Activated naive CD8-positive, alpha-beta T cell treated with anti-CD3 and anti-CD28 coated beads, Interleukin-2, amount 10 ng/mL, durations not matched to agents 7 days and 5 days (primary cell): ENCODE measurements at regions not wholly inside any gene's neighbourhood (a gene's known extent, or its start where the extent isn't known, plus 50 kb on each side); places are given as distances from the start of the nearest gene placed in this dataset.

Experiments used
- ATAC-seq: fragments of 150-1000 bp; cut with Tn5 transposase; one replicate; pipeline ENCODE4 v1.10.0; 2021; ENCODE audit warnings: low read depth, moderate library complexity
- POLR2A ChIA-PET: fragments of 350-600 bp; sonication (Branson Sonifier 250); formaldehyde crosslinking; loops from one replicate; lab custom pipeline; 2021; ENCODE audit warnings: antibody characterized with exemption; lab: Charles Lee
- DNase-seq: peaks from one replicate; pipeline ENCODE4 v3.0.0; 2021
- H3K27ac Mint-ChIP-seq: one replicate; pipeline ENCODE4 v1.8.0; 2022; ENCODE audit warnings: mild to moderate bottlenecking, mixed read lengths
- H3K27me3 Mint-ChIP-seq: one replicate; pipeline ENCODE4 v1.8.0; 2022; ENCODE audit warnings: mild to moderate bottlenecking, moderate library complexity, mixed read lengths
- H3K36me3 Mint-ChIP-seq: one replicate; pipeline ENCODE4 v1.8.0; 2021; ENCODE audit warnings: mild to moderate bottlenecking, mixed read lengths
- H3K4me1 Mint-ChIP-seq: one replicate; pipeline ENCODE4 v1.8.0; 2021; ENCODE audit warnings: mixed read lengths
- H3K4me3 Mint-ChIP-seq: one replicate; pipeline ENCODE4 v1.8.0; 2022; ENCODE audit warnings: mild to moderate bottlenecking, moderate library complexity, mixed read lengths
- H3K9me3 Mint-ChIP-seq: one replicate; pipeline ENCODE4 v1.8.0; 2021; ENCODE audit warnings: mixed read lengths

DNA sequence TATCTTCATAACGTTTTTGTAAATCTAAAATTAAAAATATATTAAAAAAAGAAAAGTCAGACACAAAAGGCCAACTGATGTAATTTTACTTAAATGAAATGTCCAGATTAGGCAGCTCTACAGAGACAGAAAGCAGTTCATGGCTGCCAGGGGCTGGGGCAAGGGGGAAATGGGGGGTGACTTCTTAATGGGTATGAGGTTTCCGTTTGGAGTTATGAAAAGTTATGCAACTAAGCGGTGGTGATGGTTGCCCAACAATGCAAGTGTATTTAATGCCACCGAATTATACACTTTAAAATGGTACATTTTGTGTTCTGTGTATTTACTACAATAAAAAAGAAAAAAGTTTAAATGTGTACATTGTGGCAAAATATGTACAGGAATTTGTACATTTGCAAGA lies 70.2 kb upstream of the TEX51 start:
- POLR2A ChIA-PET = no interaction called here
- Mint-ChIP-seq H3K36me3 (no peaks in the 10 kb centered on the region), H3K27me3 (peaks cover 4% of the 10 kb centered on the region), H3K4me1 (no peaks in the 10 kb centered on the region), H3K27ac (no peak overlapping the region), H3K9me3 (no peaks in the 10 kb centered on the region), H3K4me3 (no peak overlapping the region)
- DNase-seq (no peak), ATAC-seq (no peak)

DNA sequence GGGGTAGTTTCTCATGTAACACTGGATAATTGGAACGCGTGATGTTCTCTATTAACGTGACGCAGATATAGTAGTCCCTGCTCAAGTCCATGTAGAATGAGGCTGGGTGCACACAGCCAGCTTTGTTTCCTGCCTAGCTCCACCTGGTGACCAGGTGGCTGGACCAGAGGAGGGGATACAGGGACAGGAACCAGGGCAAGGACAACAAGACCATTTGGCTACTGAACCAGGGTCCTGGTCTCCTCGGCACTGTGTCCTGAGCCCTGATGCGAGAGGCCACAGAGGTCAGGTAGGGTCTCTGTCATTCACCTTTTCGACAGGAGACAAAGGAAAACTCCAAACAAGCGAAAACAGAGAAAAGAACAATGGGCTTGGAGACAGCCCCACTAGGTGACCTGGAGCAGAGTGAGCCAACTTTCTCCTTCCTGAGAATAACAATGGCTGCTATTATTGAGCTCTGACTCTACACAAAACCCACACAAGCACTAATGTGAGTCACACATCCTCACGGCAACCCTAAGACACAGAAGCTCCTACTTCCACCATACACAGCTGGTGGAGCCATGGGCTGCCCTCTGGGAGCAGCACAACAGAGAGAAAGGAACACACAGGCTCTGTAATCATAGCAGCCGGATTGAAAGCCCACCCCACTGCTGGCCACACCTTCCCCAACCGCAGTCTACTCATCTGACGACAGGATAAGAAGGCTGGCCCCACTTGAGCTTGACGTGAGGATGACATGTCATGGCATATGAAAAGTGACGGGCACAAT lies 67.3 kb upstream of the TEX51 start:
- POLR2A ChIA-PET = no interaction called here
- Mint-ChIP-seq H3K9me3 (no peaks in the 10 kb centered on the region), H3K27me3 (peaks cover 4% of the 10 kb centered on the region), H3K27ac (no peak overlapping the region), H3K4me1 (no peaks in the 10 kb centered on the region), H3K36me3 (no peaks in the 10 kb centered on the region), H3K4me3 (no peak overlapping the region)
- DNase-seq = no peak
- no peak for ATAC-seq

DNA sequence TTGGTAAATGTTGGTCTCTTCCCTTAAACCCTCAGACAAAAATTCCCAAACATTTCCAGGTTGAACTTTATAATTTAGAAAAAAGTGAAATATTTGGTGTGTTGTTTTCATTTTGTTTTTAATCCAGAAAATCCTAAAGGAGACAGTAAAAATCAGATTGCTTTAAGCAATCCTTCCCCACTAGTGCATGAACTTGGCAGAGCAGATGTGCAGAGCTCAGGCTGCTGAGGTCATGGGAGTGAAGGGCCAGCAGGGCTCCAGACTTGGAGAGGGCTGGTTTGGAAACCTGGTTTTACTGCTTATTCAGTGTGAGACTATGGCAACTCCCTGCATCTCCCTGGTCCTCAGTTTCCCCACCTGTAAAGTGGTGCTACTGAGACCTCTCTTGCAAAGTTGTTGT lies 66.7 kb upstream of the TEX51 start:
- ATAC-seq (no peak), DNase-seq (no peak)
- H3K9me3 Mint-ChIP-seq = no peaks in the 10 kb centered on the region
- H3K36me3 Mint-ChIP-seq = no peaks in the 10 kb centered on the region
- H3K27me3 Mint-ChIP-seq = peaks cover 1% of the 10 kb centered on the region
- H3K4me1 Mint-ChIP-seq = no peaks in the 10 kb centered on the region
- no peak overlapping the region for H3K27ac Mint-ChIP-seq
- POLR2A ChIA-PET = no interaction called here
- no peak overlapping the region for H3K4me3 Mint-ChIP-seq

DNA sequence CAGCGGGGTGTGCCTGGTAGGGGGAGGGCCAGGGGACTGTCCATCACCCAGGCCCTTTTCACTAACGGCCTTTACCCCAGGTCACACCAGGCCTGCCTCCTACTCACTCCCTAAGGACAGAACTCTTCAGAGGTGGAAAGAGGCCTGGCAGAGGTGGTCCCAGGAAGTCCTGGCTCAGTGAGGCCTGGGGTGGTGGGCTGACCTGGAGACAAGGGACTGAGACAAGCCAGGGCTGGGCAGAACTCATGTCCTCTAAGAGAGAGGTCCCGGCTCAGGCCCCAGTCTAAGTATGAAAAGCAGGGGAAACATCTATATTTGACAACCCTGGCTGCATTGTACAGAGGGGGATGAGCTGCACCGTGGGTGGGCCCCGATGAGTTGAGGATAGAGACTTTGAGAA lies 65.9 kb upstream of the TEX51 start:
- Mint-ChIP-seq H3K4me1 (no peaks in the 10 kb centered on the region), H3K9me3 (no peaks in the 10 kb centered on the region), H3K4me3 (no peak overlapping the region), H3K27ac (no peak overlapping the region), H3K36me3 (no peaks in the 10 kb centered on the region), H3K27me3 (no peaks in the 10 kb centered on the region)
- POLR2A ChIA-PET = no interaction called here
- no peak for DNase-seq
- ATAC-seq = no peak

GRCh38 chr2:126834006-126834659 lies 64.6 kb upstream of the TEX51 start:
- H3K27ac Mint-ChIP-seq = no peak overlapping the region
- H3K27me3 Mint-ChIP-seq = peaks cover 2% of the 10 kb centered on the region
- no peak overlapping the region for H3K4me3 Mint-ChIP-seq
- ATAC-seq (no peak), DNase-seq (no peak)
- POLR2A ChIA-PET = no interaction called here
- no peaks in the 10 kb centered on the region for H3K36me3 Mint-ChIP-seq
- no peaks in the 10 kb centered on the region for H3K4me1 Mint-ChIP-seq
- no peaks in the 10 kb centered on the region for H3K9me3 Mint-ChIP-seq

DNA sequence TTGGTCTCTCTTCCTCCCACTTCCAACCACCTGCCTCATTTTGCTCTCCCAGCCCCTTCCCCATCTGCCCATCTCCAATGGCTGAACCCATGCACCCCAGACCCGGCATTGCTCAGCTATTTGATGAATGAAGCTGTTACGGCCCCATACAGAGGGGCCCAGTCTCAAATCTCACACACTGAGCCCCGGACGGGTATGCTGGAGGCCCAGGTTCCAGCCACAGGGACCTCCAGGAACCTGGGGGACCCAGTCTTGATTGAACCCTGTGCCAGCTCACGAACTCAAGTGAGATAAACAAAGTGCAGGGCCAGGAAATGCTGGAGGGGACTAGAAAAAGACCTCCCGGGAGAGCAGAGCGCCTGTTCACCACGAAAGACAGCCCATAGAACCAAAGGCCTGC lies 63.4 kb upstream of the TEX51 start:
- Mint-ChIP-seq H3K4me3 (no peak overlapping the region), H3K27ac (no peak overlapping the region), H3K9me3 (no peaks in the 10 kb centered on the region), H3K4me1 (no peaks in the 10 kb centered on the region), H3K27me3 (peaks cover 6% of the 10 kb centered on the region), H3K36me3 (no peaks in the 10 kb centered on the region)
- POLR2A ChIA-PET = no interaction called here
- no peak for ATAC-seq
- DNase-seq = no peak

- POLR2A ChIA-PET = no interaction called here
- Mint-ChIP-seq H3K4me1 (no peaks in the 10 kb centered on the region), H3K9me3 (no peaks in the 10 kb centered on the region)
Measured at GRCh38 chr2:126835831-126836230, 62.9 kb upstream of the TEX51 start.

DNA sequence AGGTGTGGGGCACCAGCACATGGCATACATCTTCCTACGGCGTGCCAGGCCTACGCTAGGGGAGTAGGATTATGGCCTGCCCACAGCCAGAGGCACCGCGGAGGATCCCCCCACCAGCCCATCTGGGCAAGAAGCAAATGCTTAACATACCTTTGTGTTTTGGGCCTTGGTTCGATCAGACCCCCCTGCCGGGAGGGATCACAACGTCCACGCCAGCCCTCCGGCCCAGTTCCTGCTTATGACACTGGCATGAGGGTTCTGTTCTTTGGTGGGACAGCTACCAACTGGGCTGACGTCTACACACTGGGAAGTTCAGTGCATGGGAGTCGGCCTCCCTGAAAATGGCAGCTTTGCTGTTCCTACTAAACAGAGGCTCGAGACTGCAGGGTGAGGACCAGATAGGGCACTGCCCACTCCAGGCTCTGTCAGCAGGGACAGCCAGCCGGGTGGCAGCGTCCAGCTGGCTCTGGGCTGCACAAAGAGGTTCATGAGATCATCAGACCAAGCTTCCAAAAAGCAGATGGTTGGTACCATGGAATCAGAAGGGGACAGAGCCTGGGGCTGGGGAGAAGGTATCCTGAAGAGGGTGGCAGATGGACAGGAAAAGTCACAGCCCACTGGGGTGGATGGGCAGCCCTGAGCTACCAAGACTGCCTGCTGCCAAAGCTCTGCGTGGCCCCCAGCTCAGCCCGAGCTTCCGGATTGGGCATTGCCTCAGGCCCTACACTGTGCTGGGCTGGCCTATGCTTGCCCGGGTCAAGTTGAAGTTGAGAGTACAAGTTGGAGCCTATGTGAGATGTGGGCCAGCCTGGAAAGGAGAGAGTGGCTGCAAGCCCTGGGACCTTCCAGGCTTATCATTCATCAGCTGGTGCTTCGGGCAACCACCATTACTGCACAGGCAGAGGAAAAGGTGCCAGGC lies 61.7 kb upstream of the TEX51 start:
- ATAC-seq (no peak), DNase-seq (no peak)
- no peak overlapping the region for H3K27ac Mint-ChIP-seq
- no peaks in the 10 kb centered on the region for H3K36me3 Mint-ChIP-seq
- peaks cover 6% of the 10 kb centered on the region for H3K27me3 Mint-ChIP-seq
- POLR2A ChIA-PET = no interaction called here
- no peak overlapping the region for H3K4me3 Mint-ChIP-seq
- H3K4me1 Mint-ChIP-seq = no peaks in the 10 kb centered on the region
- no peaks in the 10 kb centered on the region for H3K9me3 Mint-ChIP-seq

More at GRCh38 chr2:126835831-126836230, 62.9 kb upstream of the TEX51 start:
- H3K36me3 Mint-ChIP-seq = no peaks in the 10 kb centered on the region
- peaks cover 6% of the 10 kb centered on the region for H3K27me3 Mint-ChIP-seq
- no peak for ATAC-seq
- H3K27ac Mint-ChIP-seq = no peak overlapping the region
- H3K4me3 Mint-ChIP-seq = no peak overlapping the region
- no peak for DNase-seq

DNA sequence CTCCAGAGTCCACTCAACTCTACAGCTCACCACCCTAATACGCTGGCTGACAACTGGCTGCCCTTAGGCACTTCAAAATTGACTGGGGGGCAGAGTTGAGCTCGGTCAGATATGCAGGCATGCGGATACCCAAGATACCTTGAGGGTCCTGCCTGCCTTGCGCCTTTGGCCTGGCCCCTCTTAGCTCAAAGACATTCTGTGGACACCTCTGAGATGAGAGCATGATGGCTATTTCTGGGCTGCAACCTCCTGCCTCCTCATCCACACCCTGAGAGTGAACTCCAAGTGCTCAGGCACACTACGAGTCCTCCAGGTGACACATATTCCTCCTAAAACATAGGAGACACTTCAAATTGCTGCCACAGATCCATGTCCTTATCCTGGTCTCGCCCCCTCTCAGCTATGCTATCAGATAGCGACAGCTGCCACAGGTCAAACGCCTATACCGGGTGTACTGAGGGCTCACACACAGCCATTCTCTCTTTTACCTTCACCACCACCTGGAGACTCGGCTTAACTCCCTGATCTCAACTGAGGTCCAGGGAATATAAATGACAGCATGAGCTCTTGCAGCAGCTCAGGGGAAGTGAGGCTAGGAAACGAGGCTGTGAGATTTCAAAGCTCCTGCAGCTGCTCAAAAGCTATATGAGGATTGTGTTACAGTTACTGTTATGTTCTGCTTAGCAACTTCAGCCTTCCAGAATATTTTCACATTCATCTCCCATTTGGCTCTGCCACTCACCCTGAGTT lies 60.5 kb upstream of the TEX51 start:
- no peak overlapping the region for H3K27ac Mint-ChIP-seq

GRCh38 chr2:126838716-126838985 lies 60.0 kb upstream of the TEX51 start:
- DNase-seq = no peak

More for the DNA sequence above, 60.5 kb upstream of the TEX51 start:
- no peaks in the 10 kb centered on the region for H3K4me1 Mint-ChIP-seq
- H3K9me3 Mint-ChIP-seq = no peaks in the 10 kb centered on the region
- no peak for DNase-seq
- H3K27me3 Mint-ChIP-seq = peaks cover 10% of the 10 kb centered on the region
- no peaks in the 10 kb centered on the region for H3K36me3 Mint-ChIP-seq
- POLR2A ChIA-PET = no interaction called here
- H3K4me3 Mint-ChIP-seq = no peak overlapping the region
- no peak for ATAC-seq

DNA sequence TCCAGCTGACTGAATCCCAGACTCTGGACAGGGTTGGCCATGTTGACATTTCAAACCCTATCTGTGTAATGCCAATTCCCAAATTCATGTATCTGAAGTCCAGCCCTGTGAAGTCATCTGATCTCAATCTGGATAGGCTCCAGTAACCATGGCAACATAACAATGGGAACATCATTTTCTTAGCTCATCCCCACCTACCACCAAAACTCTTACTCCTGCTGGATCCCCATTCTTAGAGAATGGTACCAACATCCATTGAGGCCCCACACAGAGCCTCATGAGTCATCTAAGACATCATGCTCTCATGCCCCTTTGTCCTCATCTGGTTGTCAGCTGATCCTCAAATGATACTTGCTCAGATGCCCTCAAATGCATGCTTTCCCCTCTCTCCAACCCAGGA lies 58.9 kb upstream of the TEX51 start:
- Mint-ChIP-seq H3K4me1 (no peaks in the 10 kb centered on the region), H3K27ac (no peak overlapping the region), H3K27me3 (peaks cover 15% of the 10 kb centered on the region), H3K4me3 (no peak overlapping the region), H3K9me3 (no peaks in the 10 kb centered on the region), H3K36me3 (no peaks in the 10 kb centered on the region)
- POLR2A ChIA-PET = no interaction called here
- no peak for ATAC-seq
- DNase-seq = no peak

More at GRCh38 chr2:126838716-126838985, 60.0 kb upstream of the TEX51 start:
- no peaks in the 10 kb centered on the region for H3K4me1 Mint-ChIP-seq
- POLR2A ChIA-PET = no interaction called here
- peaks cover 11% of the 10 kb centered on the region for H3K27me3 Mint-ChIP-seq
- no peaks in the 10 kb centered on the region for H3K9me3 Mint-ChIP-seq
- no peak overlapping the region for H3K27ac Mint-ChIP-seq
- no peak for ATAC-seq
- H3K4me3 Mint-ChIP-seq = no peak overlapping the region
- no peaks in the 10 kb centered on the region for H3K36me3 Mint-ChIP-seq

- Mint-ChIP-seq H3K27ac (no peak overlapping the region), H3K4me3 (no peak overlapping the region), H3K27me3 (peaks cover 30% of the 10 kb centered on the region), H3K4me1 (no peaks in the 10 kb centered on the region), H3K36me3 (no peaks in the 10 kb centered on the region), H3K9me3 (no peaks in the 10 kb centered on the region)
- ATAC-seq = no peak
- no peak for DNase-seq
- POLR2A ChIA-PET = no interaction called here
Measured at GRCh38 chr2:126843081-126843480, 55.6 kb upstream of the TEX51 start.

DNA sequence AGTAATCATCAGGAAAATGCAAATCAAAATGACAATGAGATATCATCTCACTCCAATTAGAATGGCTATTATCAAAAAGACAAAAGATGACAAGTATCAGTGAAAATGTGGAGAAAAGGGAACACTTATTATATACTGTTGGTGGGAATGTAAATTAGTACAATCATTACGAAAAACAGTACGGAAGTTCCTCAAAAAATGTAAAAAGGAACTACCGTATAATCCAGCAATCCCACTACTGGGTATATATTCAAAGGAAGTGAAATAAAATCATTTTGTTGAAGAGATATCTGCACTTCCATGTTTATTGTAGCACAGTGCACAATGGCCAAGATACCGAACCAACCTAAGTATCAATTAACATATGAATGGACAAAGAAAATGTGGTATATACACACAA lies 52.4 kb upstream of the TEX51 start:
- no peak for ATAC-seq
- Mint-ChIP-seq H3K27ac (no peak overlapping the region), H3K4me1 (no peaks in the 10 kb centered on the region), H3K36me3 (no peaks in the 10 kb centered on the region), H3K4me3 (no peak overlapping the region), H3K9me3 (no peaks in the 10 kb centered on the region), H3K27me3 (peaks cover 27% of the 10 kb centered on the region)
- POLR2A ChIA-PET = no interaction called here
- DNase-seq = no peak
